ENCODE measurements at regions not wholly inside any gene's neighbourhood (a gene's known extent, or its start where the extent isn't known, plus 50 kb on each side); places are given as distances from the start of the nearest gene placed in this dataset.

DNA sequence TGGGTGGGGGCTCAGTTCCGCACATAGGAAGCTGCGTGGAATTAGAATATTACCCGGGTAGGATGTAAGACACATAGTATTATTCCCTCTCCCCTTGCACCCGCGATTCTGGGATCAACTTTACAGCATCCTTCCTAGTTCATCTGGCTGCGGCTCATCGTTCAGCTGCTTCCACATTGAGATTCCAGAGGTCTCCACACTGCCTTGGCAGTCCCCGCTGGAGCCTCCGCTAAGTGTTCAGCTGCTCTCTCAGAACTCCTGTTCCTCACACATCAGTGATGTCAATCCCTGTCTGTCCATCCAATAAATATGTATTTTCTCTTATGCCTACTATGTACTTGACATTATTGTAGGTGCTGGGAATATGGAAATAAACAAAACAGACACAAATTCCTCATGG is 135.6 kb upstream of the SYT6 start:
- Mint-ChIP-seq H3K36me3 (ENCODE audit: low read depth) (no peaks in the 10 kb centered on the region), H3K4me3 (no peak overlapping the region), H3K9me3 (no peaks in the 10 kb centered on the region), H3K27me3 (ENCODE audit: insufficient read depth) (peaks cover 6% of the 10 kb centered on the region), H3K27ac (no peak overlapping the region), H3K4me1 (peaks cover 69% of the 10 kb centered on the region)
- TF ChIP-seq, protein P1, sequence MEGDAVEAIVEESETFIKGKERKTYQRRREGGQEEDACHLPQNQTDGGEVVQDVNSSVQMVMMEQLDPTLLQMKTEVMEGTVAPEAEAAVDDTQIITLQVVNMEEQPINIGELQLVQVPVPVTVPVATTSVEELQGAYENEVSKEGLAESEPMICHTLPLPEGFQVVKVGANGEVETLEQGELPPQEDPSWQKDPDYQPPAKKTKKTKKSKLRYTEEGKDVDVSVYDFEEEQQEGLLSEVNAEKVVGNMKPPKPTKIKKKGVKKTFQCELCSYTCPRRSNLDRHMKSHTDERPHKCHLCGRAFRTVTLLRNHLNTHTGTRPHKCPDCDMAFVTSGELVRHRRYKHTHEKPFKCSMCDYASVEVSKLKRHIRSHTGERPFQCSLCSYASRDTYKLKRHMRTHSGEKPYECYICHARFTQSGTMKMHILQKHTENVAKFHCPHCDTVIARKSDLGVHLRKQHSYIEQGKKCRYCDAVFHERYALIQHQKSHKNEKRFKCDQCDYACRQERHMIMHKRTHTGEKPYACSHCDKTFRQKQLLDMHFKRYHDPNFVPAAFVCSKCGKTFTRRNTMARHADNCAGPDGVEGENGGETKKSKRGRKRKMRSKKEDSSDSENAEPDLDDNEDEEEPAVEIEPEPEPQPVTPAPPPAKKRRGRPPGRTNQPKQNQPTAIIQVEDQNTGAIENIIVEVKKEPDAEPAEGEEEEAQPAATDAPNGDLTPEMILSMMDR (conservative IDR thresholded peaks at IDR 0.05): no peak
- Histone ChIP-seq H3K27ac (ENCODE audit: low read depth, low read length) (no peak overlapping the region), H3K27me3 (ENCODE audit: control insufficient read depth, insufficient read depth, low read length, poor library complexity, severe bottlenecking) (peaks cover 28% of the 10 kb centered on the region), H3K4me3 (ENCODE audit: low read length) (no peak overlapping the region), H3K9ac (ENCODE audit: extremely low read depth, low read length, poor library complexity, severe bottlenecking) (no peak overlapping the region), H3K4me1 (ENCODE audit: control insufficient read depth, insufficient read depth, low read length) (peaks cover 9% of the 10 kb centered on the region), H3K9me3 (ENCODE audit: control insufficient read depth, low read length) (no peaks in the 10 kb centered on the region), H3K36me3 (ENCODE audit: control insufficient read depth, insufficient read depth, low read length) (no peaks in the 10 kb centered on the region)
- DNase-seq: no peak
- 83 to 89% methylated on average over 5 to 9 of the region's 9 CpGs for WGBS, 2 experiments (ENCODE audit: insufficient coverage in 1 of 2, insufficient read length in 1 of 2)

DNA sequence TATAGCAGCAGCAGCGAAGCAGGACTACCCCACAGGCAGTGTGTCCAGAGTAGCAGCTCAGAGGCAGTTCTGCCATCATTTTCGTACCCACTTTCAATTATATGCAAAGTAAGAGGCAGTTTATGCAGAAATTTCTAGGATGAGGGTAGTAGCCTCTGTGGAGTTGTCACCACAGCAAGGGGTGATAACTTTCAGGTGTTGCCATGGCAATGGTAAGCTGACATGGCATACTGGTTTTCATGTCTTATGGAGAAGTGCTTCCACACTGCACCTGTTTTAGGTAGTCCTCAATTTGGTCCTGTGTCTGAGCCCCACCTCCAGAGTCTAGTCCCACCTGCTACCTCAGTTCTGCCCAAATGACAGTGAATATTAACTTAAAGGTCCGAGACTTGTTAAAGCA is 133.3 kb upstream of the SYT6 start:
- H3K36me3 Mint-ChIP-seq (ENCODE audit: low read depth): no peaks in the 10 kb centered on the region
- Histone ChIP-seq H3K9ac (ENCODE audit: extremely low read depth, low read length, poor library complexity, severe bottlenecking) (no peak overlapping the region), H3K9me3 (ENCODE audit: control insufficient read depth, low read length) (no peaks in the 10 kb centered on the region), H3K4me1 (ENCODE audit: control insufficient read depth, insufficient read depth, low read length) (peaks cover 9% of the 10 kb centered on the region), H3K27me3 (ENCODE audit: control insufficient read depth, insufficient read depth, low read length, poor library complexity, severe bottlenecking) (peaks cover 34% of the 10 kb centered on the region), H3K4me3 (ENCODE audit: low read length) (no peak overlapping the region), H3K27ac (ENCODE audit: low read depth, low read length) (no peak overlapping the region), H3K36me3 (ENCODE audit: control insufficient read depth, insufficient read depth, low read length) (no peaks in the 10 kb centered on the region)
- no peak overlapping the region for H3K4me3 Mint-ChIP-seq
- 86% methylated on average over 3 of the region's 3 CpGs; no CpG with 5 or more reads in 1 of the 2 experiments for WGBS, 2 experiments (ENCODE audit: insufficient coverage in 1 of 2, insufficient read length in 1 of 2)
- H3K27me3 Mint-ChIP-seq (ENCODE audit: insufficient read depth): no peaks in the 10 kb centered on the region
- H3K27ac Mint-ChIP-seq: no peak overlapping the region
- TF ChIP-seq, protein P1 (conservative IDR thresholded peaks at IDR 0.05): no peak
- no peak for DNase-seq
- peaks cover 65% of the 10 kb centered on the region for H3K4me1 Mint-ChIP-seq
- H3K9me3 Mint-ChIP-seq: no peaks in the 10 kb centered on the region

DNA sequence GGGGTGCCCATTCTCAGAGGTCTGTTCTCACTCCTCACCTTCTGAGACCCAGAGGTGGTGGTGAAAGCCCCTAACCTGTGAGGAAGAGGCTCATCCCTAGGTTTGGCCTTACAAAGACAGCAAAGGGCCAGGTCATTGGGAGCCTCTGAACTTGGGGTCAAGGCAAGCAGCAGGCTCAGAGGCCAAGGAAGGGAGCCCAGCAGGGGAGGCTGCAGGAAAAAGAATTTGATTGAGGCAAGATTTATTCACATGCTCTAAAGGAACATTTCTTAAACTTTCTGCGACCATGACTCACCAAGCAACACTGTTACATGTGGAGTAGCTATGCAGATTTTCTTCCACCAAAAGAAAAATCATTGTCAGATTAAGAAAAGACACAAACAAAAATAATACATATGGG is 132.5 kb upstream of the SYT6 start:
- Histone ChIP-seq H3K27ac (ENCODE audit: low read depth, low read length) (no peak overlapping the region), H3K9ac (ENCODE audit: extremely low read depth, low read length, poor library complexity, severe bottlenecking) (no peak overlapping the region), H3K4me1 (ENCODE audit: control insufficient read depth, insufficient read depth, low read length) (peaks cover 9% of the 10 kb centered on the region), H3K4me3 (ENCODE audit: low read length) (no peak overlapping the region), H3K27me3 (ENCODE audit: control insufficient read depth, insufficient read depth, low read length, poor library complexity, severe bottlenecking) (peaks cover 34% of the 10 kb centered on the region), H3K36me3 (ENCODE audit: control insufficient read depth, insufficient read depth, low read length) (no peaks in the 10 kb centered on the region), H3K9me3 (ENCODE audit: control insufficient read depth, low read length) (no peaks in the 10 kb centered on the region)
- peaks cover 63% of the 10 kb centered on the region for H3K4me1 Mint-ChIP-seq
- peak; percentile 54 for DNase-seq
- no peak overlapping the region for H3K27ac Mint-ChIP-seq
- H3K36me3 Mint-ChIP-seq (ENCODE audit: low read depth): no peaks in the 10 kb centered on the region
- H3K4me3 Mint-ChIP-seq: no peak overlapping the region
- TF ChIP-seq, protein P1 (conservative IDR thresholded peaks at IDR 0.05): no peak
- H3K9me3 Mint-ChIP-seq: no peaks in the 10 kb centered on the region
- WGBS, 2 experiments (ENCODE audit: insufficient coverage in 1 of 2, insufficient read length in 1 of 2): 67 to 75% methylated on average over 1 of the region's 1 CpG
- H3K27me3 Mint-ChIP-seq (ENCODE audit: insufficient read depth): no peaks in the 10 kb centered on the region
